ENCODE measurements at regions not wholly inside any gene's neighbourhood (a gene's known extent, or its start where the extent isn't known, plus 50 kb on each side); places are given as distances from the start of the nearest gene placed in this dataset.

- no peak for TF ChIP-seq CTCF (IDR thresholded peaks at IDR 0.05 in 2 of 3, conservative IDR thresholded peaks at IDR 0.05 in 1 of 3; ENCODE audit: borderline replicate concordance in 1 of 3, insufficient read depth in 1 of 3, low read depth in 2 of 3, low read length in 2 of 3)
- no peak for TF ChIP-seq ZNF274 (IDR thresholded peaks at IDR 0.05; ENCODE audit: low read depth, low read length)
- TF ChIP-seq POLR2A (IDR thresholded peaks at IDR 0.05; ENCODE audit: borderline replicate concordance, extremely low read depth, insufficient read depth, insufficient read length), result no peak
- TF ChIP-seq SP1 (IDR thresholded peaks at IDR 0.05; ENCODE audit: low read depth), result no peak
- TF ChIP-seq POLR2AphosphoS5 (IDR thresholded peaks at IDR 0.05; ENCODE audit: low read depth, low read length), result no peak
- no peak for TF ChIP-seq RAD21 (IDR thresholded peaks at IDR 0.05; ENCODE audit: low read depth)
- TF ChIP-seq CEBPB (IDR thresholded peaks at IDR 0.05; ENCODE audit: low read depth), result no peak
- TF ChIP-seq YY1 (IDR thresholded peaks at IDR 0.05; ENCODE audit: extremely low read depth, insufficient replicate concordance, low read depth, low read length), result no peak
- no peak for TF ChIP-seq ATF3 (IDR thresholded peaks at IDR 0.05)
- TF ChIP-seq REST (IDR thresholded peaks at IDR 0.05; ENCODE audit: low read depth), result no peak
- no peak for TF ChIP-seq EGR1 (IDR thresholded peaks at IDR 0.05; ENCODE audit: low read depth)
These were observed 167.8 kb upstream of the MVB12B start for GRCh38 chr9:126158588-126159429.

All from HCT116 (cell line).